BE2C (cell line): ENCODE measurements at regions not wholly inside any gene's neighbourhood (a gene's known extent, or its start where the extent isn't known, plus 50 kb on each side); places are given as distances from the start of the nearest gene placed in this dataset.

Experiments
- DNase-seq: peaks from one replicate; pipeline ENCODE4 v3.0.0-alpha.2; 2020
- H3K27me3 ChIP-seq: fragments of 250-450 bp; sonication (Bioruptor Pico); 2 replicates; pipeline ENCODE4 v1.5.1; 2020; ENCODE audit warnings: mild to moderate bottlenecking
- H3K36me3 ChIP-seq: fragments of 250-450 bp; sonication (Bioruptor Pico); 2 replicates; pipeline ENCODE4 v1.5.1; 2020; ENCODE audit warnings: mild to moderate bottlenecking
- H3K4me1 ChIP-seq: fragments of 250-450 bp; sonication (Bioruptor Pico); 2 replicates; pipeline ENCODE4 v1.5.1; 2020
- H3K4me3 ChIP-seq: 2 replicates; pipeline ENCODE4 v1.5.1; 2011; ENCODE audit warnings: low read depth, low read length
- H3K9me3 ChIP-seq: fragments of 250-450 bp; sonication (Bioruptor Pico); 2 replicates; pipeline ENCODE4 v1.5.1; 2020
- TF ChIP-seq, protein P1 (sequence below): IDR thresholded peaks from 2 replicates; pipeline ENCODE4 v1.5.1; 2012; ENCODE audit warnings: mild to moderate bottlenecking, low read depth, low read length

DNA sequence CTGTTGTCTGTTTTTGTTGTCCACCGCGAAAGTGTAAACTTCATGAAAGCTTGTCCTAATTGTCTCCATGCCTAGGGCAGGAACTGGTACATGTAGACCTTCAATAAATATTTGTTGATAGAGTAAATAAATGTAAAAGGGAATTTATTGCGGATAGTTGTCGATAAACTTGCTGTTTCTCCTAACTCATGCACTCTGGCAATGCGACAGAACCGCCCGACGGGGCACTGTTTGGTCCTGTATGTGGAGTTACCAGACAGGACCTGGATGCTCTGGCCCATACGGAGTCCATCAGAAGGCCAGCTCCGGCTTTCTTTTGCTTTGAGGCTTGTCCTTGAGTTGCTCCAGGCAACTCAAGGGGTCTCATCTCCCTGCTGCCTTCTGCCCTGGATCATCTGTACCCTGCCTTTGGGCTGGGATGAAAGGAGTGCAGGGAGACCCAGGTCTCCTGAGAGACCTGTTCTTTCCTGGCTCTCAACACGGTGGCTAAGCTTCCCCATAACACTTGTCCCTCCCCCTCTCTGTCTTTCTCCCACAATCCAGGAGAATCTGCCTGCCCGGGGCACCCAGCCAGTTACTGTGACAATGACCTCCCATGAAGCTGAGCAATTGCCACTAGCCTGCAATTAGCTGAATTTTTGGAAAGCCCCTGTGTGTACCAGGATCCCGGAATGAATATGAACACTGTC is 149.5 kb upstream of the PTCH1 start:
- H3K4me1 ChIP-seq: peaks cover 4% of the 10 kb centered on the region
- TF ChIP-seq, protein P1, sequence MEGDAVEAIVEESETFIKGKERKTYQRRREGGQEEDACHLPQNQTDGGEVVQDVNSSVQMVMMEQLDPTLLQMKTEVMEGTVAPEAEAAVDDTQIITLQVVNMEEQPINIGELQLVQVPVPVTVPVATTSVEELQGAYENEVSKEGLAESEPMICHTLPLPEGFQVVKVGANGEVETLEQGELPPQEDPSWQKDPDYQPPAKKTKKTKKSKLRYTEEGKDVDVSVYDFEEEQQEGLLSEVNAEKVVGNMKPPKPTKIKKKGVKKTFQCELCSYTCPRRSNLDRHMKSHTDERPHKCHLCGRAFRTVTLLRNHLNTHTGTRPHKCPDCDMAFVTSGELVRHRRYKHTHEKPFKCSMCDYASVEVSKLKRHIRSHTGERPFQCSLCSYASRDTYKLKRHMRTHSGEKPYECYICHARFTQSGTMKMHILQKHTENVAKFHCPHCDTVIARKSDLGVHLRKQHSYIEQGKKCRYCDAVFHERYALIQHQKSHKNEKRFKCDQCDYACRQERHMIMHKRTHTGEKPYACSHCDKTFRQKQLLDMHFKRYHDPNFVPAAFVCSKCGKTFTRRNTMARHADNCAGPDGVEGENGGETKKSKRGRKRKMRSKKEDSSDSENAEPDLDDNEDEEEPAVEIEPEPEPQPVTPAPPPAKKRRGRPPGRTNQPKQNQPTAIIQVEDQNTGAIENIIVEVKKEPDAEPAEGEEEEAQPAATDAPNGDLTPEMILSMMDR: no peak
- H3K9me3 ChIP-seq: no peaks in the 10 kb centered on the region
- no peak for DNase-seq
- no peak overlapping the region for H3K4me3 ChIP-seq
- H3K36me3 ChIP-seq: no peaks in the 10 kb centered on the region
- H3K27me3 ChIP-seq: no peaks in the 10 kb centered on the region

DNA sequence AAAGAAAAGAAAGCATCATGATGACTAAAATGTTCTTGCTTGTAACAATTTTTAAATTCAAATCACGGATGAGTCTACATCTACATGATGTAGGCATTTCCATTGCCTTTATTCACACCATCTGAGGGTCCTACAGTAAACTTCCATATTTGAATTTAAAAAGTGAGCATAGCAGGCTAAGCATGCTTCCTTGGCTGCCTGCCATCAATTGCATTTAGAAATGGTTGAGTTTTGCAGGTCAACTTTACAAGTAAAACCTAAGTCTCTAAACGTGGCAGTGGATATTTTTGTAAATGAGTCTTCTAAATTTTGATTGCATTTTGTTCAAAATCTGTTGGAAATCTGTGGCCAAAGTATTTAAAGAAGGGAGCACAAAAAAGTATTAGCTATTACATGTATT is 136.5 kb upstream of the PTCH1 start:
- H3K27me3 ChIP-seq: no peaks in the 10 kb centered on the region
- H3K4me1 ChIP-seq: no peaks in the 10 kb centered on the region
- no peak overlapping the region for H3K4me3 ChIP-seq
- H3K9me3 ChIP-seq: no peaks in the 10 kb centered on the region
- TF ChIP-seq, protein P1: no peak
- no peaks in the 10 kb centered on the region for H3K36me3 ChIP-seq
- no peak for DNase-seq

DNA sequence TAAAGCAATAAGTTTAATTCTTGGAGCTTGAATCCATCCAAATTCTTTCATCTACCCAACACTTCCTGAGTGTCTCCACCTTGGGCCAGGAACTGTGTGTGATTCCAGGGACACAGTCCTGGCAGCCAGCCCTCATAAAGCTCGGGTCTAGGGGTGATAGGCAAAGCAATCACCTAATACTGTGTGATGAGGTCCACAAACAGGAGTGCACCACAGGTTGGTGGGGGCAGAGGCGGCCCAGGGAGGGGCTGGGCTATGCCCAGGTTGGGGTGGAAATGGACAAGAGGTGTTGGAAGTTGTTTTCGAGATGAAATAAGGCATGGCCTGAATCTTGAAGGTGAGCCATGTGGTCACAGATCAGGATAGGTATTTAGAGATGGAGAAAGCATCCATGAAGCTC is 133.9 kb upstream of the PTCH1 start:
- Histone ChIP-seq H3K4me1 (no peaks in the 10 kb centered on the region), H3K36me3 (no peaks in the 10 kb centered on the region), H3K9me3 (no peaks in the 10 kb centered on the region), H3K4me3 (no peak overlapping the region), H3K27me3 (no peaks in the 10 kb centered on the region)
- DNase-seq: no peak
- TF ChIP-seq, protein P1: no peak

DNA sequence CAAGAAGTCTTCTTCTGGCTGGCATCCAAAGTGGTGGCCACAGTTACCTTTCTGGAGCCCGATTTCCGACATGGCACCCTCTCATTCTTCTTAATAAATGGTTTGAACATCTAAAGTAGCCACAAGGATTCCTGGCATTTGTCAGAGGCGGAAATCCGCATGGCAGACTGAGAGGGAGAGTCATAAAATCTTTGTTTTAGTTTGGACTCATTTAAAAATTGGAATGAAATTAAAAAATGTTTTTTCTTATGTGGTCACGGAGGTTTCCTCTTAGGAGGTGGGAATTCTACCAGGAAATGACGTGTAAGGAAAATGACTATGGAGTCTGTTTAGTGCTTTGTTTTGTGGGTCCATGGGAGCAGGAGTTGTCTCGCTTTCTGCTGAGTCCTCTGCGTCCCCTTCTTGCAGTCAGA is 133.0 kb upstream of the PTCH1 start:
- TF ChIP-seq, protein P1: no peak
- DNase-seq: no peak
- H3K36me3 ChIP-seq: no peaks in the 10 kb centered on the region
- no peak overlapping the region for H3K4me3 ChIP-seq
- H3K27me3 ChIP-seq: no peaks in the 10 kb centered on the region
- H3K4me1 ChIP-seq: peaks cover 2% of the 10 kb centered on the region; the same call in 1 of the 2 replicates
- no peaks in the 10 kb centered on the region for H3K9me3 ChIP-seq

DNA sequence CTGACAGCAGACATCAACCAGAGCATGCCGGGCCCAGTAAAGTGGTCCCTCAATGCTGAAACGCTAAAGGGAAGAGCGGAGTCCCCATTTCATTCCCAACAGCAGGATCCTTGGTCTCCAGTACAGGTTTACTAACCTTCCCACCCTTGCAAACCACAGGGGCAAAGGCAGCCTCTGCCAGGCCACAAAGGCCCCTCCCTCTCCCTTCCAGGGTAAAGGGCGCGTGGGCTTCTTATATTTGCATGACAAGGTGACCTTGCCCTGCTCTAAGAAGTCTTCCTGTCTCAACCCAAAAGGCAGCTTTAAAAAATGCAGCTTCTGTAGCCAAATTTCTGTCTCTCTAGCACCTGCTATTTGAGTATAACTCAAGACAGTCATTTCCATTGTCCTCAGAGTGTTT is 131.5 kb upstream of the PTCH1 start:
- peaks cover 8% of the 10 kb centered on the region; the same call in 1 of the 2 replicates for H3K4me1 ChIP-seq
- H3K27me3 ChIP-seq: no peaks in the 10 kb centered on the region
- TF ChIP-seq, protein P1: no peak
- DNase-seq: no peak
- no peak overlapping the region for H3K4me3 ChIP-seq
- H3K9me3 ChIP-seq: no peaks in the 10 kb centered on the region
- H3K36me3 ChIP-seq: no peaks in the 10 kb centered on the region

DNA sequence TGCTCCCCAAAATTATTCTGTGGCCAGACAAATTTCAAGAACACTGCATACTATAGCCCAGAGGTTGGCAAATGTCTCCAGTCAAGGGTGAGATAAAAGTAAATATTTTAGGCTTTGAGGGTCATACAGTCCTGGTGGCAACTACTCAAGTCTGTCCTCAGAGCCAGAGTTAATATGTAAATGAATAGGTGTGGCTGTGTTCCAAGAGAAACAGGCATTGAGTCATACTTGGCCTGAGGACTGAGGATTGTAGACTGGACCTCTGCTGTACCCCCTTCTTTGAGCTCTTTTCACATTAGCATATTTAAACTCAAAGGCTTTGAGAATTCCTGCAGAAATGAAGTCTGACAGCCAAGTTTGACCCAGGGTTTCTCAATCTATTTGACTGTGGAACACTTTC is 129.2 kb upstream of the PTCH1 start:
- Histone ChIP-seq H3K9me3 (no peaks in the 10 kb centered on the region), H3K27me3 (no peaks in the 10 kb centered on the region), H3K4me3 (no peak overlapping the region), H3K4me1 (peaks cover 8% of the 10 kb centered on the region; the same call in 1 of the 2 replicates), H3K36me3 (no peaks in the 10 kb centered on the region)
- DNase-seq: no peak
- TF ChIP-seq, protein P1: no peak
